ENCODE measurements at regions not wholly inside any gene's neighbourhood (a gene's known extent, or its start where the extent isn't known, plus 50 kb on each side); places are given as distances from the start of the nearest gene placed in this dataset.

DNA sequence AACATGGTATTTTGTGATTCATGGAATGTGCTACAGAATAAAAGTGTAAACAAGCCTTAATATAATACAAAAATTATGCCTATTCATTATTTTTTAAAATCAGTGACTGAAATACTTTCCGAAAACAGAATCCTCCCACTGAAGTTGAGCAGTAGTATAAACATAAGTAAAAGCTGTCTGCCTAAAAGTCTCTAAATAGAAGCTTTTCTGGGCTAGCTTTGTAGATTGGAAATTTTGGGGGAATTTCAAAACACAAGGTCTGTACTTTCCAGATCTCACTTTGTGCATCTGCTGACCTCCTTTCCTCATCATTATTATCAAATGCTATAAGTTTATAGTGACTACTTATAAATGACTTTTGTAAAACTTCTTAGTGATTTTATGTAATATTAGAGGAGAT is 80.4 kb upstream of the TRHDE start:
- POLR2A ChIA-PET (ENCODE audit: unreplicated experiment) = no interaction called here
- CTCF ChIA-PET = no interaction called here
- no TSS peak for BruUV-seq (replicated peaks)
- no peak overlapping the region for H2AFZ ChIP-seq (ENCODE audit: low read length)
- intact Hi-C loops (cut with micrococcal nuclease) = no loop called here
- no peaks in the 10 kb centered on the region for H3K9me3 ChIP-seq (ENCODE audit: low read length)
- no peak for TF ChIP-seq EZH2phosphoT487 (IDR thresholded peaks at IDR 0.05; ENCODE audit: borderline replicate concordance, low read length)
- no peak for TF ChIP-seq EZH2 (IDR thresholded peaks at IDR 0.05; ENCODE audit: low read length, unreplicated experiment)
- TF ChIP-seq CTCF (conservative IDR thresholded peaks at IDR 0.05; ENCODE audit: low read depth, low read length) = no peak
- peaks cover 12% of the 10 kb centered on the region; the same call in 1 of the 2 replicates for H3K27me3 ChIP-seq (ENCODE audit: low read length)
- no peaks in the 10 kb centered on the region for H3K79me2 ChIP-seq (ENCODE audit: low read length)
- no peak overlapping the region for H3K27ac ChIP-seq (ENCODE audit: low read length)
- no peaks in the 10 kb centered on the region for H4K20me1 ChIP-seq (ENCODE audit: low read length)
- no peaks in the 10 kb centered on the region for H3K36me3 ChIP-seq (ENCODE audit: low read depth, low read length)
- DNase-seq = no peak
- ATAC-seq = no peak
- H3K4me1 ChIP-seq (ENCODE audit: insufficient read depth, low read length) = no peaks in the 10 kb centered on the region
- H3K9me2 ChIP-seq (replicated peaks; ENCODE audit: low read length) = no peaks in the 10 kb centered on the region
- H3K4me3 ChIP-seq (ENCODE audit: low read length) = no peak overlapping the region
- H3K9ac ChIP-seq (ENCODE audit: low read length) = no peak overlapping the region
- no peak overlapping the region for H3K4me2 ChIP-seq (ENCODE audit: low read length)
- no peaks in the 10 kb centered on the region for H3F3A ChIP-seq (ENCODE audit: low read length, unreplicated experiment)

- Histone ChIP-seq H3K9me2 (replicated peaks; ENCODE audit: low read length) (no peaks in the 10 kb centered on the region; the same call in 1 of the 2 replicates), H3K36me3 (ENCODE audit: low read depth, low read length) (no peaks in the 10 kb centered on the region), H3K27ac (ENCODE audit: low read length) (no peak overlapping the region), H3K79me2 (ENCODE audit: low read length) (no peaks in the 10 kb centered on the region), H3K4me3 (ENCODE audit: low read length) (no peak overlapping the region), H3K9me3 (ENCODE audit: low read length) (no peaks in the 10 kb centered on the region), H3K9ac (ENCODE audit: low read length) (no peak overlapping the region), H3F3A (ENCODE audit: low read length, unreplicated experiment) (no peaks in the 10 kb centered on the region), H3K27me3 (ENCODE audit: low read length) (0 out of 2 replicates have a peak, but pooled peaks cover under 1% of the 10 kb centered on the region), H2AFZ (ENCODE audit: low read length) (no peak overlapping the region), H4K20me1 (ENCODE audit: low read length) (no peaks in the 10 kb centered on the region), H3K4me1 (ENCODE audit: insufficient read depth, low read length) (no peaks in the 10 kb centered on the region), H3K4me2 (ENCODE audit: low read length) (no peak overlapping the region)
- BruUV-seq (replicated peaks) = no TSS peak
- no peak for ATAC-seq
- ChIA-PET CTCF (no interaction called here), POLR2A (ENCODE audit: unreplicated experiment) (no interaction called here)
- no peak for DNase-seq
- intact Hi-C loops (cut with micrococcal nuclease) = no loop called here
- TF ChIP-seq CTCF (conservative IDR thresholded peaks at IDR 0.05; ENCODE audit: low read depth, low read length) = no peak
- TF ChIP-seq EZH2phosphoT487 (IDR thresholded peaks at IDR 0.05; ENCODE audit: borderline replicate concordance, low read length) = no peak
- TF ChIP-seq EZH2 (IDR thresholded peaks at IDR 0.05; ENCODE audit: low read length, unreplicated experiment) = no peak
These were observed 74.4 kb upstream of the TRHDE start for GRCh38 chr12:72197790-72198189.

GRCh38 chr12:72201457-72201856 is 70.7 kb upstream of the TRHDE start:
- H3K9ac ChIP-seq (ENCODE audit: low read length) = no peak overlapping the region
- no peak overlapping the region for H3K27ac ChIP-seq (ENCODE audit: low read length)
- H3K9me2 ChIP-seq (replicated peaks; ENCODE audit: low read length) = no peaks in the 10 kb centered on the region; the same call in 1 of the 2 replicates
- no peak overlapping the region for H3K4me3 ChIP-seq (ENCODE audit: low read length)
- no peaks in the 10 kb centered on the region for H3K79me2 ChIP-seq (ENCODE audit: low read length)
- ATAC-seq (no peak), DNase-seq (no peak)
- no peak overlapping the region for H2AFZ ChIP-seq (ENCODE audit: low read length)
- H3K27me3 ChIP-seq (ENCODE audit: low read length) = no peaks in the 10 kb centered on the region
- CTCF ChIA-PET = no interaction called here
- H3K9me3 ChIP-seq (ENCODE audit: low read length) = no peaks in the 10 kb centered on the region
- TF ChIP-seq CTCF (conservative IDR thresholded peaks at IDR 0.05; ENCODE audit: low read depth, low read length) (no peak), EZH2phosphoT487 (IDR thresholded peaks at IDR 0.05; ENCODE audit: borderline replicate concordance, low read length) (no peak), EZH2 (IDR thresholded peaks at IDR 0.05; ENCODE audit: low read length, unreplicated experiment) (no peak)
- H3K4me1 ChIP-seq (ENCODE audit: insufficient read depth, low read length) = no peaks in the 10 kb centered on the region
- H3F3A ChIP-seq (ENCODE audit: low read length, unreplicated experiment) = no peaks in the 10 kb centered on the region
- H4K20me1 ChIP-seq (ENCODE audit: low read length) = no peaks in the 10 kb centered on the region
- no TSS peak for BruUV-seq (replicated peaks)
- no peaks in the 10 kb centered on the region for H3K36me3 ChIP-seq (ENCODE audit: low read depth, low read length)
- intact Hi-C loops (cut with micrococcal nuclease) = no loop called here
- no peak overlapping the region for H3K4me2 ChIP-seq (ENCODE audit: low read length)
- POLR2A ChIA-PET (ENCODE audit: unreplicated experiment) = interaction anchor here (0.5 kb wide), 1 partner anchor 132 kb away, joined by 4 read pairs; no protein-coding TSS in a partner anchor
